Breast epithelium (tissue), 3 donors: ENCODE measurements at regions not wholly inside any gene's neighbourhood (a gene's known extent, or its start where the extent isn't known, plus 50 kb on each side); places are given as distances from the start of the nearest gene placed in this dataset.
"Not testable (repeated sequence)": the region's sequence is repeated elsewhere in the genome, so short reads cannot be mapped to it uniquely, and the experiment has no call there.

Experiments
- POLR2A ChIP-seq: fragments of 450-650 bp; IDR thresholded peaks from one replicate; pipeline ENCODE4 v1.6.1; 2016; ENCODE audit warnings: antibody characterized with exemption, mild to moderate bottlenecking, moderate library complexity
- TF ChIP-seq, protein P1 (sequence below), 3 donors: fragments of 450-650 bp; IDR thresholded peaks; one replicate each; pipeline ENCODE4 v1.5.1; 2016 to 2017; ENCODE audit warnings: antibody characterized with exemption in 3 of 3, mild to moderate bottlenecking in 3 of 3, moderate library complexity in 3 of 3

DNA sequence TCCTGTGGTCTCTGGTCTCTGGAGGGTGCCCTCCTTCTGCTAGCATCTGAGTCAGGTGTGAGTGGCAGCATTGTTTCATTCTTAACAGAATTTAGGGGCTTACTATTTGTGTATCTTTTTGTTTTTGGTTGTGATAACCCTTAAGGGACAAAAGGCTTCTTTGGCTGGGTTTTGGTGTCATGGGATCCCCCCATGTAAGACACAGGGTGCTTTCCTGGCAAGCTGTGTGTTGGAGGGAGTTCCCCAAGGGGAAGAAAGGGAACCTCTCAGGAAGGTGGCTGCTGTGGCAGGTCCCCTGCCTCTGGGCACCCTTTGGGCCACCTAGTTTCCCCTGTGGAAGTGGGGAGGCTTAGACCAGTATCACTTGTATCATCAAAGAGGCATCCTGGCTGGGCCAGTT is 4459.6 kb upstream of the OR11H1 start:
- TF ChIP-seq, protein P1, sequence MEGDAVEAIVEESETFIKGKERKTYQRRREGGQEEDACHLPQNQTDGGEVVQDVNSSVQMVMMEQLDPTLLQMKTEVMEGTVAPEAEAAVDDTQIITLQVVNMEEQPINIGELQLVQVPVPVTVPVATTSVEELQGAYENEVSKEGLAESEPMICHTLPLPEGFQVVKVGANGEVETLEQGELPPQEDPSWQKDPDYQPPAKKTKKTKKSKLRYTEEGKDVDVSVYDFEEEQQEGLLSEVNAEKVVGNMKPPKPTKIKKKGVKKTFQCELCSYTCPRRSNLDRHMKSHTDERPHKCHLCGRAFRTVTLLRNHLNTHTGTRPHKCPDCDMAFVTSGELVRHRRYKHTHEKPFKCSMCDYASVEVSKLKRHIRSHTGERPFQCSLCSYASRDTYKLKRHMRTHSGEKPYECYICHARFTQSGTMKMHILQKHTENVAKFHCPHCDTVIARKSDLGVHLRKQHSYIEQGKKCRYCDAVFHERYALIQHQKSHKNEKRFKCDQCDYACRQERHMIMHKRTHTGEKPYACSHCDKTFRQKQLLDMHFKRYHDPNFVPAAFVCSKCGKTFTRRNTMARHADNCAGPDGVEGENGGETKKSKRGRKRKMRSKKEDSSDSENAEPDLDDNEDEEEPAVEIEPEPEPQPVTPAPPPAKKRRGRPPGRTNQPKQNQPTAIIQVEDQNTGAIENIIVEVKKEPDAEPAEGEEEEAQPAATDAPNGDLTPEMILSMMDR (IDR thresholded peaks at IDR 0.05), result not testable (repeated sequence)
- TF ChIP-seq POLR2A, result not testable (repeated sequence)
